ENCODE measurements at regions not wholly inside any gene's neighbourhood (a gene's known extent, or its start where the extent isn't known, plus 50 kb on each side); places are given as distances from the start of the nearest gene placed in this dataset.

- TF ChIP-seq CTCF (conservative IDR thresholded peaks at IDR 0.05; ENCODE audit: low read length) = no peak
- no peak for TF ChIP-seq EZH2phosphoT487 (IDR thresholded peaks at IDR 0.05; ENCODE audit: borderline replicate concordance)
Observed at GRCh38 chr16:80114699-80115098, 426.1 kb upstream of the DYNLRB2 start.
